Endodermal cell (in vitro differentiated cells): ENCODE measurements at regions not wholly inside any gene's neighbourhood (a gene's known extent, or its start where the extent isn't known, plus 50 kb on each side); places are given as distances from the start of the nearest gene placed in this dataset.

Experiments used
- DNase-seq: peaks from one replicate; pipeline ENCODE4 v3.0.0-alpha.2; 2017
- H3K27ac ChIP-seq: 2 replicates; pipeline ENCODE4 v1.5.1; 2013; ENCODE audit warnings: mild to moderate bottlenecking, low read depth, low read length, moderate library complexity
- H3K27me3 ChIP-seq: 2 replicates; pipeline ENCODE4 v1.6.1; 2013; ENCODE audit warnings: mild to moderate bottlenecking, low read length, moderate library complexity; ENCODE audit not compliant: insufficient read depth, control insufficient read depth, poor library complexity, severe bottlenecking
- H3K36me3 ChIP-seq: 2 replicates; pipeline ENCODE4 v1.7.0; 2013; ENCODE audit warnings: mild to moderate bottlenecking, low read length, moderate library complexity; ENCODE audit not compliant: control insufficient read depth, insufficient read depth
- H3K4me1 ChIP-seq: one replicate; pipeline ENCODE4 v1.7.0; 2013; ENCODE audit warnings: low read length; ENCODE audit not compliant: control insufficient read depth, insufficient read depth
- H3K4me3 ChIP-seq: 2 replicates; pipeline ENCODE4 v1.5.1; 2013; ENCODE audit warnings: mild to moderate bottlenecking, low read length, moderate library complexity
- H3K9ac ChIP-seq: 2 replicates; pipeline ENCODE4 v1.6.1; 2013; ENCODE audit warnings: mild to moderate bottlenecking, low read length, moderate library complexity; ENCODE audit not compliant: poor library complexity, severe bottlenecking; ENCODE audit errors: extremely low read depth
- H3K9me3 ChIP-seq: 2 replicates; pipeline ENCODE4 v1.6.1; 2013; ENCODE audit warnings: mild to moderate bottlenecking, low read length, moderate library complexity; ENCODE audit not compliant: control insufficient read depth
- H3K27ac Mint-ChIP-seq: 2 replicates; pipeline ENCODE4 v1.8.0; 2020; ENCODE audit warnings: mixed read lengths
- H3K27me3 Mint-ChIP-seq: 2 replicates; pipeline ENCODE4 v1.8.0; 2021; ENCODE audit warnings: mild to moderate bottlenecking, mixed read lengths; ENCODE audit not compliant: insufficient read depth
- H3K36me3 Mint-ChIP-seq: 2 replicates; pipeline ENCODE4 v1.8.0; 2020; ENCODE audit warnings: low read depth, mixed read lengths
- H3K4me1 Mint-ChIP-seq: 2 replicates; pipeline ENCODE4 v1.8.0; 2020; ENCODE audit warnings: mixed read lengths
- H3K4me3 Mint-ChIP-seq: 2 replicates; pipeline ENCODE4 v1.8.0; 2020; ENCODE audit warnings: mild to moderate bottlenecking, moderate library complexity, mixed read lengths
- H3K9me3 Mint-ChIP-seq: 2 replicates; pipeline ENCODE4 v1.8.0; 2020; ENCODE audit warnings: mild to moderate bottlenecking, mixed read lengths
- WGBS, 2 experiments: methylation state at CpG; one replicate each; pipeline versions ENCODE4 v1.1.5 to v1.1.7; 2013; ENCODE audit warnings: missing lambda C conversion rate in 2 of 2, mixed read lengths in 1 of 2; ENCODE audit not compliant: insufficient coverage in 1 of 2, insufficient read length in 1 of 2; 5-methylcytosine and 5-hydroxymethylcytosine counted together
- TF ChIP-seq, protein P1 (sequence below): fragments of 200-600 bp; sonication (generic); conservative IDR thresholded peaks from 2 replicates; pipeline ENCODE4 v1.5.0; 2021; ENCODE audit warnings: antibody characterized with exemption, mild to moderate bottlenecking

GRCh38 chr12:66733321-66733720 lies 54.4 kb upstream of the GRIP1 start:
- Histone ChIP-seq H3K4me3 (no peak overlapping the region), H3K27ac (no peak overlapping the region), H3K9me3 (no peaks in the 10 kb centered on the region), H3K9ac (no peak overlapping the region), H3K4me1 (no peaks in the 10 kb centered on the region), H3K27me3 (no peaks in the 10 kb centered on the region), H3K36me3 (no peaks in the 10 kb centered on the region)
- no peak for DNase-seq
- H3K27me3 Mint-ChIP-seq: no peaks in the 10 kb centered on the region
- no peaks in the 10 kb centered on the region for H3K9me3 Mint-ChIP-seq
- H3K4me3 Mint-ChIP-seq: no peak overlapping the region
- H3K36me3 Mint-ChIP-seq: no peaks in the 10 kb centered on the region
- 92 to 100% methylated on average over 1 of the region's 1 CpG for WGBS, 2 experiments
- TF ChIP-seq, protein P1, sequence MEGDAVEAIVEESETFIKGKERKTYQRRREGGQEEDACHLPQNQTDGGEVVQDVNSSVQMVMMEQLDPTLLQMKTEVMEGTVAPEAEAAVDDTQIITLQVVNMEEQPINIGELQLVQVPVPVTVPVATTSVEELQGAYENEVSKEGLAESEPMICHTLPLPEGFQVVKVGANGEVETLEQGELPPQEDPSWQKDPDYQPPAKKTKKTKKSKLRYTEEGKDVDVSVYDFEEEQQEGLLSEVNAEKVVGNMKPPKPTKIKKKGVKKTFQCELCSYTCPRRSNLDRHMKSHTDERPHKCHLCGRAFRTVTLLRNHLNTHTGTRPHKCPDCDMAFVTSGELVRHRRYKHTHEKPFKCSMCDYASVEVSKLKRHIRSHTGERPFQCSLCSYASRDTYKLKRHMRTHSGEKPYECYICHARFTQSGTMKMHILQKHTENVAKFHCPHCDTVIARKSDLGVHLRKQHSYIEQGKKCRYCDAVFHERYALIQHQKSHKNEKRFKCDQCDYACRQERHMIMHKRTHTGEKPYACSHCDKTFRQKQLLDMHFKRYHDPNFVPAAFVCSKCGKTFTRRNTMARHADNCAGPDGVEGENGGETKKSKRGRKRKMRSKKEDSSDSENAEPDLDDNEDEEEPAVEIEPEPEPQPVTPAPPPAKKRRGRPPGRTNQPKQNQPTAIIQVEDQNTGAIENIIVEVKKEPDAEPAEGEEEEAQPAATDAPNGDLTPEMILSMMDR: no peak
- peaks cover 16% of the 10 kb centered on the region for H3K4me1 Mint-ChIP-seq
- H3K27ac Mint-ChIP-seq: no peak overlapping the region

- H3K36me3 ChIP-seq: no peaks in the 10 kb centered on the region
- TF ChIP-seq, protein P1: no peak
- H3K9me3 Mint-ChIP-seq: no peaks in the 10 kb centered on the region
- H3K4me1 Mint-ChIP-seq: peaks cover 19% of the 10 kb centered on the region
- DNase-seq: peak; percentile 57
- no peak overlapping the region for H3K27ac ChIP-seq
- H3K27ac Mint-ChIP-seq: no peak overlapping the region
- no peak overlapping the region for H3K4me3 ChIP-seq
- H3K9me3 ChIP-seq: no peaks in the 10 kb centered on the region
- no peaks in the 10 kb centered on the region for H3K36me3 Mint-ChIP-seq
- no peaks in the 10 kb centered on the region for H3K27me3 Mint-ChIP-seq
- 77 to 90% methylated on average over 2 to 4 of the region's 4 CpGs for WGBS, 2 experiments
- H3K4me1 ChIP-seq: peaks cover 4% of the 10 kb centered on the region
- H3K27me3 ChIP-seq: no peaks in the 10 kb centered on the region
- no peak overlapping the region for H3K9ac ChIP-seq
- H3K4me3 Mint-ChIP-seq: no peak overlapping the region
Measured at GRCh38 chr12:66733839-66734238, 55.0 kb upstream of the GRIP1 start.

DNA sequence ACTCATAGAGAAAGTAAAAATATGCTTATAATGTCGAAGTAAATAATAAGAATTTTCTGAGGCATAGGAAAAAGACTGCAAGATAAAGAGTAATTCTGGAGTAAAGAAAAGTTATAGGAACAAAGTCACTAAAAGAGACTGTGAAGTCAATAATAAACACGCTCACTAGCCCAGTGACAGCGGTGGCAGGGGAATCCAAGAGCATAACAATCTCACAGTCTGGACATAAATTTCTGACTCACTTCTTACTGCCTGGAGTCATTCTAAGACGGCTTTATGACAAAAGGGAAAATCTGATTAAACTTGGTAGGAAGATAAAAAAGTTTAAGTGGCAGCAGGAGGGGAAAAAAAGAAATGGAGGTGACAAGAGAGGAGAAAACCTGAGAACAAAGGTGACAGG lies 56.4 kb upstream of the GRIP1 start:
- Histone ChIP-seq H3K4me1 (peaks cover 6% of the 10 kb centered on the region), H3K27ac (no peak overlapping the region), H3K4me3 (no peak overlapping the region), H3K9ac (no peak overlapping the region), H3K9me3 (no peaks in the 10 kb centered on the region), H3K27me3 (no peaks in the 10 kb centered on the region), H3K36me3 (no peaks in the 10 kb centered on the region)
- TF ChIP-seq, protein P1: no peak
- Mint-ChIP-seq H3K4me1 (peaks cover 31% of the 10 kb centered on the region), H3K36me3 (no peaks in the 10 kb centered on the region), H3K27me3 (no peaks in the 10 kb centered on the region), H3K4me3 (no peak overlapping the region), H3K9me3 (no peaks in the 10 kb centered on the region), H3K27ac (no peak overlapping the region)
- no peak for DNase-seq
- WGBS, 2 experiments: 88 to 90% methylated on average over 4 of the region's 4 CpGs
